ENCODE measurements at regions not wholly inside any gene's neighbourhood (a gene's known extent, or its start where the extent isn't known, plus 50 kb on each side); places are given as distances from the start of the nearest gene placed in this dataset.

- no peak for TF ChIP-seq CTCF (IDR thresholded peaks at IDR 0.05)
- no peaks in the 10 kb centered on the region for H4K20me1 ChIP-seq (ENCODE audit: insufficient read depth, low read length)
- no peaks in the 10 kb centered on the region for H3K79me2 ChIP-seq (ENCODE audit: insufficient read depth, low read length)
- Mint-ChIP-seq H3K9me3 (peaks cover 4 to 16% (median 10%) of the 10 kb centered on the region in 7 donors), H3K36me3 (no peaks in the 10 kb centered on the region), H3K4me3 (no peak overlapping the region), H3K27ac (no peak overlapping the region), H3K27me3 (ENCODE audit: low read depth in 3 of 3) (no peaks in the 10 kb centered on the region), H3K4me1 (no peaks in the 10 kb centered on the region)
- no peak overlapping the region for H3K4me2 ChIP-seq (replicated peaks; ENCODE audit: extremely low read depth, low read length, poor library complexity, severe bottlenecking)
- no peak overlapping the region for H3K9ac ChIP-seq (ENCODE audit: insufficient read depth, low read length, poor library complexity, severe bottlenecking)
- no peaks in the 10 kb centered on the region for H3K27me3 ChIP-seq (ENCODE audit: control insufficient read depth in 2 of 2, insufficient read depth in 2 of 2, low read length in 2 of 2)
- no peaks in the 10 kb centered on the region for H3K4me1 ChIP-seq (ENCODE audit: control insufficient read depth in 1 of 2, insufficient read depth in 2 of 2, low read length in 2 of 2)
- peaks cover 25 to 31% of the 10 kb centered on the region in 2 donors for H3K9me3 ChIP-seq (replicated peaks in 1 of 2; ENCODE audit: control insufficient read depth in 1 of 2, insufficient read depth in 1 of 2, low read length in 2 of 2)
- no peaks in the 10 kb centered on the region for H3K36me3 ChIP-seq (replicated peaks in 1 of 2; ENCODE audit: control insufficient read depth in 1 of 2, insufficient read depth in 2 of 2, low read length in 2 of 2)
- no peak for DNase-seq
- intact Hi-C loops (cut with micrococcal nuclease) = no loop called here
- H3K27ac ChIP-seq (ENCODE audit: low read depth in 1 of 2, low read length in 2 of 2) = no peak overlapping the region
- H2AFZ ChIP-seq (ENCODE audit: insufficient read depth, low read depth, low read length, poor library complexity, severe bottlenecking) = no peak overlapping the region
- H3K4me3 ChIP-seq (replicated peaks in 1 of 3; ENCODE audit: low read depth in 2 of 3, low read length in 3 of 3) = no peak overlapping the region
Measured at GRCh38 chr7:54141576-54141975, 400.6 kb upstream of the VSTM2A start.

- no peak overlapping the region for H2AFZ ChIP-seq (ENCODE audit: insufficient read depth, low read depth, low read length, poor library complexity, severe bottlenecking)
- H3K9me3 Mint-ChIP-seq = peaks cover 0 to 21% (median 10%) of the 10 kb centered on the region in 7 donors
- H3K79me2 ChIP-seq (ENCODE audit: insufficient read depth, low read length) = no peaks in the 10 kb centered on the region
Measured at GRCh38 chr7:54145716-54146115, 396.5 kb upstream of the VSTM2A start.

More at GRCh38 chr7:54145716-54146115, 396.5 kb upstream of the VSTM2A start:
- Mint-ChIP-seq H3K4me3 (no peak overlapping the region), H3K27me3 (ENCODE audit: low read depth in 3 of 3) (no peaks in the 10 kb centered on the region), H3K36me3 (no peaks in the 10 kb centered on the region), H3K4me1 (no peaks in the 10 kb centered on the region), H3K27ac (no peak overlapping the region)
- no peaks in the 10 kb centered on the region for H3K27me3 ChIP-seq (ENCODE audit: control insufficient read depth in 2 of 2, insufficient read depth in 2 of 2, low read length in 2 of 2)
- no peaks in the 10 kb centered on the region for H3K4me1 ChIP-seq (ENCODE audit: control insufficient read depth in 1 of 2, insufficient read depth in 2 of 2, low read length in 2 of 2)
- H3K4me2 ChIP-seq (replicated peaks; ENCODE audit: extremely low read depth, low read length, poor library complexity, severe bottlenecking) = no peak overlapping the region
- no peak for TF ChIP-seq CTCF (IDR thresholded peaks at IDR 0.05)
- no peak overlapping the region for H3K9ac ChIP-seq (ENCODE audit: insufficient read depth, low read length, poor library complexity, severe bottlenecking)
- 83% methylated on average over 3 of the region's 8 CpGs for WGBS (ENCODE audit: insufficient coverage)
- H3K9me3 ChIP-seq (replicated peaks in 1 of 2; ENCODE audit: control insufficient read depth in 1 of 2, insufficient read depth in 1 of 2, low read length in 2 of 2) = peaks cover 29 to 33% of the 10 kb centered on the region in 2 donors
- no peak overlapping the region for H3K27ac ChIP-seq (ENCODE audit: low read depth in 1 of 2, low read length in 2 of 2)
- H3K36me3 ChIP-seq (replicated peaks in 1 of 2; ENCODE audit: control insufficient read depth in 1 of 2, insufficient read depth in 2 of 2, low read length in 2 of 2) = no peaks in the 10 kb centered on the region
- H4K20me1 ChIP-seq (ENCODE audit: insufficient read depth, low read length) = no peaks in the 10 kb centered on the region
- no peak for DNase-seq
- intact Hi-C loops (cut with micrococcal nuclease) = no loop called here
- no peak overlapping the region for H3K4me3 ChIP-seq (replicated peaks in 1 of 3; ENCODE audit: low read depth in 2 of 3, low read length in 3 of 3)

Data from CD14-positive monocyte (primary cell).